GM12875 (cell line): ENCODE measurements at regions not wholly inside any gene's neighbourhood (a gene's known extent, or its start where the extent isn't known, plus 50 kb on each side); places are given as distances from the start of the nearest gene placed in this dataset.

Source experiments
- H3K4me3 ChIP-seq: one replicate; pipeline ENCODE4 v1.5.1; 2011; ENCODE audit warnings: low read depth, low read length, control low read depth
- CTCF ChIP-seq: IDR thresholded peaks from 2 replicates; pipeline ENCODE4 v1.5.1; 2011; ENCODE audit warnings: low read depth, mild to moderate bottlenecking, control low read depth, inconsistent platforms, low read length, moderate library complexity, borderline replicate concordance; ENCODE audit not compliant: insufficient read depth

DNA sequence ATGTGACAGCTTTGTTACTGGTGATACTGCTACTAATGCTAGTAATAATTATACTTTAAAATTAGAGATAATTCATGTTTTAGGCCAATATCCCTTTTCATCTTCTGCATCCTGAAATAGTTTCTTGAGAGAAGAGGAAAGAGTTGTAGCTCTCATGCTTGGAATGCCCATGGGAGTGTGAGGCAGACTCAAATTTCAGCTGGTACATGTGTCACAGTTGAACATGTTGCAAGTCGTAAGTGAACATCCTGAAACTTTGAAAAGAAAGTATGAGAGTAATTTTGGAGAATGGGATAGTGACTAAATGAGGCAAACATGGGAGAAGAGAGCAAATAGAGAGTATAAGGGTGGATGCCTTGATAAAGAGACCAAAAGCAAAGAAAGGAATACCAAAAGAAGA, 168.0 kb downstream of the TMTC3 start:
- no peak for TF ChIP-seq CTCF
- H3K4me3 ChIP-seq: no peak overlapping the region

- no peak overlapping the region for H3K4me3 ChIP-seq
- TF ChIP-seq CTCF: no peak
Measured at GRCh38 chr12:88310666-88311065, 168.6 kb downstream of the TMTC3 start.

GRCh38 chr12:88313554-88313953, 171.4 kb downstream of the TMTC3 start:
- no peak overlapping the region for H3K4me3 ChIP-seq
- TF ChIP-seq CTCF: no peak

- no peak for TF ChIP-seq CTCF
- no peak overlapping the region for H3K4me3 ChIP-seq
Measured at GRCh38 chr12:88314706-88315105, 172.6 kb downstream of the TMTC3 start.

DNA sequence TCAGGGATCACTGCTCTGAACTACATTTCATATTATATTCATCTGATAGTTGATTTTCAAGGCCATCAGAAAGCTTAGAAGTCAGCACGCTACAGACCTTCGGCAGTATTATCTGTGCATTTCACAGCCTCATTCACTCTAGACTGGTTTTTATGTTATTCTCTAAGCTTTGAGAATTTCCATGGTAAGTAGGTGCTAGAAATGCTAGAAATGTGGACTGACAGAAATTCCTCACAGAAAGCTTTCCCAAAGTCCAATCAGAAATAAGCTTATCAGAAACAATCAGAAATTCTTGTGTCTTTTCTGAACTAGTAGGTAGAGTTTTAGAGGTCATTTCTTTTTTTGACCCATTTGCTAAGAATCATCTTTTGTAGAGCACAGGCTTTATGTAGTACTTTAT, 176.6 kb downstream of the TMTC3 start:
- no peak for TF ChIP-seq CTCF
- H3K4me3 ChIP-seq: no peak overlapping the region

DNA sequence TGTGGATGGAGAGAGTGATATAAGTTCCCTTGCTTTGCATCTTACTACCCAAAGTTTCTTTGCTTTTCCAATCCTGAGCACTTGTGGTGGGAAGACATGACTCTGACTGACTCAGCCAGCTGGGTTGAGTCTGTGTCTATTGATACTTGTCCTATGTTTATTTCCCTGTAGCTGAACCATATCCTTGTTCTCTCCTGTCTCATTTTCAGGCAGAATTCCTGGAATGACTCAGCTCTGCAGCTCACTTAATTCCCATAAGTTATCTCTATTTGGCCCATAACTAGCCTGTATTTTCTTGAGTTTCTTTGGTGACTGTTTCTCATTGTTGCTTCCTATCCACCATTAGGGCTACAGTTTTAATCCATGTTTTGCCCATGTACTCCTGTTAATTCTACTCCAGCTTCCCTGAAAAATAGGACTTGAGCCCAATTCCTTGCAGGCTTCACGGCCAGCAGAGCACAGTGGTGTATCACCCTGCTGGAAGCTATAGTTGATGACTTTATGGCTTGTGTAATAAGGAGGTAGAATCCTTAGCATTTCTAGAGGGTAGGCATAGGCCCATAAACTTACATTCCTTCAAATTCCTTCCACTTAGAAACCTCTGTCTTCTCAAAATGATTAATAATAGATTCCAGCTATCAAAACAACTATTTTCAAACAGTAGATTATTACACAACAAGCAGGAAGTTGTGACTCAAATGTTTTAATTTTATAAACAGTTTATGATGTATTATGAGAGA, 183.1 kb downstream of the TMTC3 start:
- no peak overlapping the region for H3K4me3 ChIP-seq
- no peak for TF ChIP-seq CTCF

DNA sequence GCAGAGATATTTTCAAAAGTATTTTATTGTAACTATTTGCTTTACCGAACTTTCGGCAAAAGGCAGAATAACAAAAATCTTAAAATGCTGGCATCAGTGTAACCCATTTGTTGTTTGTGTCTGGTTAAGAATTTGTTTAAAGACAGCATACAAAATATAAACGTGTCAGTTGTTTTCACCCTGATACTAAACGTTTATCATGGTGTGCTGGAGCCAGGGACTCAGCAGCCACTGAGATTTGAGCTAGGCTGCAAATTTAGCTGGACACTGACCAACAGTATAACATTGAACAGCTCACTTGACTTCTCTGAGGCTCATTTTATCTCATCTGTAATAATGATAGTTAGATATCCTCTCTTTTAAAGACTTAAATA, 183.7 kb downstream of the TMTC3 start:
- no peak overlapping the region for H3K4me3 ChIP-seq
- TF ChIP-seq CTCF: no peak
